ENCODE measurements at regions not wholly inside any gene's neighbourhood (a gene's known extent, or its start where the extent isn't known, plus 50 kb on each side); places are given as distances from the start of the nearest gene placed in this dataset.
"Not testable (repeated sequence)": the region's sequence is repeated elsewhere in the genome, so short reads cannot be mapped to it uniquely, and the experiment has no call there.

- no peak for TF ChIP-seq CTCF (IDR thresholded peaks at IDR 0.05; ENCODE audit: low read depth, low read length)
- no peak for DNase-seq (ENCODE audit: extremely low read depth, low read depth)
Observed at GRCh38 chr14:58769011-58769643, 131.4 kb downstream of the DACT1 start.

- no peak for TF ChIP-seq CTCF (IDR thresholded peaks at IDR 0.05; ENCODE audit: low read depth, low read length)
- no peak for DNase-seq (ENCODE audit: extremely low read depth, low read depth)
Observed at GRCh38 chr14:58769771-58770170, 132.0 kb downstream of the DACT1 start.

GRCh38 chr14:58770491-58770982, 132.8 kb downstream of the DACT1 start:
- TF ChIP-seq CTCF (IDR thresholded peaks at IDR 0.05; ENCODE audit: low read depth, low read length), result no peak

GRCh38 chr14:58771016-58771415, 133.3 kb downstream of the DACT1 start:
- TF ChIP-seq CTCF (IDR thresholded peaks at IDR 0.05; ENCODE audit: low read depth, low read length), result no peak
- DNase-seq (ENCODE audit: extremely low read depth, low read depth), result no peak

More at GRCh38 chr14:58770491-58770982, 132.8 kb downstream of the DACT1 start:
- DNase-seq (ENCODE audit: extremely low read depth, low read depth), result no peak

GRCh38 chr14:58772116-58772515, 134.4 kb downstream of the DACT1 start:
- TF ChIP-seq CTCF (IDR thresholded peaks at IDR 0.05; ENCODE audit: low read depth, low read length), result no peak
- DNase-seq (ENCODE audit: extremely low read depth, low read depth), result no peak

- DNase-seq (ENCODE audit: extremely low read depth, low read depth), result no peak
- no peak for TF ChIP-seq CTCF (IDR thresholded peaks at IDR 0.05; ENCODE audit: low read depth, low read length)
Observed at GRCh38 chr14:58772794-58773620, 135.2 kb downstream of the DACT1 start.

- no peak for DNase-seq (ENCODE audit: extremely low read depth, low read depth)
- TF ChIP-seq CTCF (IDR thresholded peaks at IDR 0.05; ENCODE audit: low read depth, low read length), result no peak
Observed at GRCh38 chr14:58774531-58774930, 136.8 kb downstream of the DACT1 start.

GRCh38 chr14:58775130-58775529, 137.4 kb downstream of the DACT1 start:
- not testable (repeated sequence) for DNase-seq (ENCODE audit: extremely low read depth, low read depth)
